Head of caudate nucleus (tissue), 42 donors: ENCODE measurements at regions not wholly inside any gene's neighbourhood (a gene's known extent, or its start where the extent isn't known, plus 50 kb on each side); places are given as distances from the start of the nearest gene placed in this dataset.

ENCODE experiments used
- DNase-seq, 42 donors: peaks; one replicate each; pipeline versions ENCODE4 v3.0.0 to v3.0.0-alpha.2; 2020 to 2021; ENCODE audit warnings: mixed read lengths in 7 of 42
- intact Hi-C: fragments of 100-400 bp; cut with DNase I; formaldehyde crosslinking; loops from one replicate; pipeline ENCODE4 v1.15.0; 2022

- intact Hi-C loops: no loop called here
- DNase-seq: no peak
Measured at GRCh38 chr13:36549755-36550154, 117.5 kb downstream of the CCNA1 start.

DNA sequence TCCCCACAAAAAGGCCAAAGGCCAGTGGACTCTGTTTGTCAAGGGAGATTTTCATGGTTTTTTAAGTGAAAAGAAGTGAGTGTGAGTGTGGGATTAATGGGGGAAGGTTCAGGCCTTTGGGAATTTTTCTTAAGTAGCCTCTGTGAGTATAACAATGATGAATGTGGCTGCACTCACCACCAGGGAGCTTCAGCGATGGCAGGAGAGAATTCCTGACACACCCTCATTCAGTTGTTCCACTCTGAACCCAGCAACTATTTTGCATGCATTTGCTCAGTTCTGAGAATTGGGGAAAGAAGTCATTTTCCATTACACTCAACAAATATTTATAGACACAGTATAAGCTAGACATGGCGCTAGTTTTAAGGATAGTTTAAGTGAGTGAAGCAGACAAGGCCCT lies 117.9 kb downstream of the CCNA1 start:
- no peak for DNase-seq
- intact Hi-C loops: no loop called here

DNA sequence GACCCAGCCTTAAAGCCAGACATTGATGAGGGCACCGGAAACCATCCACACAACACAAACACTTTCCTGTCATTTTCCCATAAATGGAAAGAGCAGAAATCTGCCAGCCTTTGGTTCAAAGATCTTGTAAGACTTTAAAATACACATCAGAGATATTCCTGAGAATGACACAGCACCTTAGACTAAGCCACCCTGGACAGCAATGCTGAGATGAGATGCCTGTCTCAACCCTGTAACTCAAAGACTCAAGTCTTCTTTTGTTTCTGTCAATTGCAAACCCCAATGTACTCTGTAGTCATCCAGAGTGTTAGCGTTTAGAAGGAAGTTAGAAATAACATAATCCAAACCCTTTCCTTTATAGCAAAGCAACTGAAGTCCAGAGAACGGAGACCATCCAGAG lies 119.2 kb downstream of the CCNA1 start:
- intact Hi-C loops: no loop called here

GRCh38 chr13:36552334-36552733 lies 120.0 kb downstream of the CCNA1 start:
- no peak for DNase-seq
- intact Hi-C loops: no loop called here

More for the DNA sequence above, 119.2 kb downstream of the CCNA1 start:
- DNase-seq: no peak

DNA sequence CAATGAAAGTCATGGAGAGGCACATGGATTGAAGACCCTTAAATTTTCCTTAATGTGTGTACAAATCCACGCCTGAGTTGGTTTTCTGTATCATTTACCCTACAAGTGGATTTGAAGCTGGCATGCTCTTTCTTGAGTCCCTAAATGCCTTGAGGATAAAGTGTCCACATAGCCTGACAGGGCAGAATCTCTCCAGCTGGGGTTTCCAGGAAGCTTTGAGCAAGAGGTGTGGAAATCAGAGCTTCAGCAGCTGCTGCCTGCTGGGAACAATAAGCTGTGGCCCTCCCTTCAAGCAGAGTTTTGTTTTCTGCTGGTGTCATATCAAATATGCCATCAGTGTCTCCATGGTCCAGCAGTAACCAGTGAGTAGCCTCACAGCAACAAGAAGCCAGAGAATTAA lies 120.3 kb upstream of the SERTM1 start:
- intact Hi-C loops: no loop called here
- DNase-seq: no peak

- no peak for DNase-seq
- intact Hi-C loops: no loop called here
Measured at GRCh38 chr13:36555151-36555986, 118.5 kb upstream of the SERTM1 start.

GRCh38 chr13:36559375-36559774 lies 114.4 kb upstream of the SERTM1 start:
- intact Hi-C loops: no loop called here
- DNase-seq: no peak

- intact Hi-C loops: no loop called here
Measured at GRCh38 chr13:36567485-36567884, 106.3 kb upstream of the SERTM1 start.

GRCh38 chr13:36570489-36570888 lies 103.3 kb upstream of the SERTM1 start:
- intact Hi-C loops: no loop called here
- no peak for DNase-seq

More at GRCh38 chr13:36567485-36567884, 106.3 kb upstream of the SERTM1 start:
- no peak for DNase-seq

DNA sequence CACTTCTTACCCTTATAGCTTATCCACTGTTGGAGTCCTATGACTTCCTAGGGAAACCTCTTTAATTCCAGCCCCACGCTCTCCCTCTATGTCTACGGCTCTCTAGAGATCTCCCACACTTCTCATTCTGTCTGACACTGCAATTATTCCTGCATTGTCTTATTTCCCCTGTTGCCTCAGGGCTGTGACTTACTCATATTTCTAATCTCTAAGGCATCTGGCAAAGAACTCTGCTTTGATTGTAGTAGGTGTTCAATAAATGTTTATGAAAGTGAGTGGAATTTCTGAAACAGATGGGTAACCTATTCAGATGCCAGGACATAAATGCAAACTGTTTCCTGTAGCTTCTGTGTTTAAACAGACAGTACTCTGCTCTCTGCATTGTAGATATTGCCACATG lies 102.4 kb upstream of the SERTM1 start:
- intact Hi-C loops: no loop called here
- DNase-seq: no peak

GRCh38 chr13:36582977-36583376 lies 90.8 kb upstream of the SERTM1 start:
- no peak for DNase-seq
- intact Hi-C loops: no loop called here

- intact Hi-C loops: no loop called here
- DNase-seq: no peak
Measured at GRCh38 chr13:36599641-36600040, 74.2 kb upstream of the SERTM1 start.

- no peak for DNase-seq
- intact Hi-C loops: no loop called here
Measured at GRCh38 chr13:36601186-36601585, 72.6 kb upstream of the SERTM1 start.

DNA sequence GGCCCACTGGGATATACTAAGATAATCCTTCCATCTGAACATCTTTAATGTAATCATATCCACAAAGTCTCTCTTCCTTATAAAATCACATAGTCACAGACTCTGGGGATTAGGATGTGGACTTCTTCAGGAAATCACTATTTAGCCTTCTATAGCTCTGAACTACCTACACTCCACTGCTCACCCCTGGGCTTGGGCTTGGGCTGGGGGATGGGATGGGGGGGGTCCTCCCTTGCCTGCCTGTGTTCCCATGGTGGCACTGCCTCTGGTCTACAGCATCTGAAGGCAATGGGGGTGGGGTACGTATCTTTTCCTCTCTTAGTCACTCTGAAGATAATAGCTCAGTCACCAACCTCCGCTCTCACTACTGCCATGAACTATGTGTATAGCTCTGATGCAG lies 67.8 kb upstream of the SERTM1 start:
- intact Hi-C loops: no loop called here
- DNase-seq: no peak

- intact Hi-C loops: no loop called here
Measured at GRCh38 chr13:36608474-36608873, 65.3 kb upstream of the SERTM1 start.

DNA sequence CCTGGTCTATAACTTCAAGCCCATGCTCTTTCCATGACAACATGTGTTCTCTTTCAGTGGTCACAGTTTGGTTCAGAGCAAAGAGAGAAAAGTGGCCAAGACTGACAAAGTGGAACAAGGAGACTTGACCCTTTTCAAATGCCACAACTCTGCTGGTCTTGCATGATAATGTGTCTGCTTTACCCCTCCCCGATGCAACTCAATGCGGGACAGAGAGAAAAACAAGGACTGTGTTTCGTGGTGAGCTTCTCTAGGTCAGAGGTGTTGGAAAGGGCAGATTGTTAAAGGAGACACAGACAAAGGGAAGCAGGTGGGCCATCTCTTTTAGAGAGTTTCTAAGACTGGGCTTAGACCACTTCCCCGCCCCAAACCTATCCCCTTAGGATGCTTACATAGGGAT lies 61.6 kb upstream of the SERTM1 start:
- no peak for DNase-seq
- intact Hi-C loops: no loop called here

More at GRCh38 chr13:36608474-36608873, 65.3 kb upstream of the SERTM1 start:
- DNase-seq: no peak

GRCh38 chr13:36616706-36617105 lies 57.1 kb upstream of the SERTM1 start:
- no peak for DNase-seq
- intact Hi-C loops: no loop called here

GRCh38 chr13:36619535-36619934 lies 54.3 kb upstream of the SERTM1 start:
- no peak for DNase-seq
- intact Hi-C loops: no loop called here
